Neuron (in vitro differentiated cells): ENCODE measurements at regions not wholly inside any gene's neighbourhood (a gene's known extent, or its start where the extent isn't known, plus 50 kb on each side); places are given as distances from the start of the nearest gene placed in this dataset.

Source experiments
- H2AFZ ChIP-seq: one replicate; pipeline ENCODE4 v1.6.1; 2013; ENCODE audit warnings: low read depth, mild to moderate bottlenecking, inconsistent platforms, low read length, moderate library complexity
- H3K27me3 ChIP-seq: one replicate; pipeline ENCODE4 v1.6.1; 2013; ENCODE audit warnings: low read length; ENCODE audit not compliant: insufficient read depth
- H3K36me3 ChIP-seq: one replicate; pipeline ENCODE4 v1.6.1; 2013; ENCODE audit warnings: low read length; ENCODE audit not compliant: insufficient read depth
- H3K4me1 ChIP-seq: one replicate; pipeline ENCODE4 v1.6.1; 2013; ENCODE audit warnings: low read length; ENCODE audit not compliant: insufficient read depth
- H3K4me3 ChIP-seq: 2 replicates; pipeline ENCODE4 v1.5.1; 2013; ENCODE audit warnings: mild to moderate bottlenecking, low read length, moderate library complexity
- H3K9me3 ChIP-seq: one replicate; pipeline ENCODE4 v1.6.1; 2013; ENCODE audit warnings: low read length

GRCh38 chr4:89562746-89563145 is 255.1 kb upstream of the GPRIN3 start:
- Histone ChIP-seq H3K4me1 (no peaks in the 10 kb centered on the region), H3K4me3 (no peak overlapping the region), H3K36me3 (no peaks in the 10 kb centered on the region), H3K27me3 (no peaks in the 10 kb centered on the region), H3K9me3 (no peaks in the 10 kb centered on the region), H2AFZ (no peak overlapping the region)

DNA sequence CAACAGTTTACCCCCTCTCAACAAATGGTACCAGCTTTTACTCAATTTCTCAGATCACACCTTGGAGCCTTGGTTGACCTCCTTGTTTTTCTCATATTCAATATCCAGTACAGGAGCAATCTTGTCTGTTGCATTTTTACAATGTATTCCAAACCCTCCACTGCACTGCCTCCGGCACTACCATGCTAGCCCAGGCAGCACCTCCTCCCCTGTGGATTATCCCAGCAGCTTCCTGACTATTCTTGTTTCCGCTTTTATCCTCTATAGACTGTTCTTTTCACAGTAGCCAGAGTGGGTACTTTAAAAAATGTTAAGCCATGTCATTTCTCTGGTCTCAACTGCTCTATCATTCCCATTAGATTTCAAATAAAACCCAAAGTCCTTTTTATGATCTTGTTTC is 253.4 kb upstream of the GPRIN3 start:
- Histone ChIP-seq H3K27me3 (no peaks in the 10 kb centered on the region), H3K4me1 (no peaks in the 10 kb centered on the region), H3K9me3 (no peaks in the 10 kb centered on the region), H3K4me3 (no peak overlapping the region), H3K36me3 (no peaks in the 10 kb centered on the region), H2AFZ (no peak overlapping the region)

DNA sequence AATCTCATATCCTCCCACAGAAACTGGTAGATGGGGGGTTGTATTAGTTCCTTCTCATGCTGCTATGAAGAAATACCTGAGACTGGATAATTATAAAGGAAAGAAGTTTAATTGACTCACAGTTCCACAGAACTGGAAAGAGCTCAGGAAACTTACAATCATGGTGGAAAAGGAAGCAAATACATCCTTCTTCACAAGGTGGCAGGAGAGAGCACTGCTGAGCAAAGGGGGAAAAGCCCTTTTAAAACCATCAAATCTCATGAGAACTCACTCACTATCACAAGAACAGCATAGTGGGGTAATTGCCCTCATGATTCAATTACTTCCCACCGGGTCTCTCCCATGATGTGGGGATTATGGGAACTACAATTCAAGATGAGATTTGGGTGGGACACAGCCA is 250.5 kb upstream of the GPRIN3 start:
- Histone ChIP-seq H3K9me3 (no peaks in the 10 kb centered on the region), H3K36me3 (no peaks in the 10 kb centered on the region), H3K4me3 (no peak overlapping the region), H3K27me3 (no peaks in the 10 kb centered on the region), H2AFZ (no peak overlapping the region), H3K4me1 (no peaks in the 10 kb centered on the region)

DNA sequence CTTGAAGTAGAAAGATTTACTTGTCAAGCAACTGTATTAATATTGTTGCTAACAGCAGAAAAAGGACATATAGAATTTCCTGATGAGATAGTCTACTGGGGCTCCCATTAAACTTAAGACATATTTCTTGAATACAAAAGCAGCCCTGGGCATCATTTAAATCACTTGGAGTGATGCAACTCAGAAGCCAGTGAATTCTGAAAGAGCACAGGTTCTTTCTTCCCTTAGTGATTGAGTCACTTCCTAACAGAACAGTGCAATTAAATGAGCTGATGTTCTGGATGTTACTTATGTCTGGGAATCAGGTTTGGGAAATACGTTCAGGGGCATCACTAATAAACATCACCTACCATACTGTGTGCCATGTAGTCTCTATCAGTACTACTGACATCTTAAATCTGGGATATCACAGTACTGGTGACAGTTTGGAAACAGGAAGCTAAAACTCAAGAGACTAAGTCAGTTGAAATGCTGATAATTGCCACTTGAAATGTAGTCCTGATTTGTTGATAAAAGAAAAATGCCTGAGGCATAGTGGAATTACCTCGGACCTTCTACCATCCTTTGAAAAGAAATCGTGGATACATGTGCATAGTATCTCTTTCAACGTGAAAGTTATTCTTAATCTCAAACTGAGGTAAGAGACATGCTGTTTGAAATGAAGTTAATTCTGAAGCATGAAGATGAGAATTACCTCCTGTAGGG is 249.2 kb upstream of the GPRIN3 start:
- Histone ChIP-seq H3K4me1 (no peaks in the 10 kb centered on the region), H3K9me3 (no peaks in the 10 kb centered on the region), H3K4me3 (no peak overlapping the region), H3K27me3 (no peaks in the 10 kb centered on the region), H3K36me3 (no peaks in the 10 kb centered on the region), H2AFZ (no peak overlapping the region)

- Histone ChIP-seq H3K4me3 (no peak overlapping the region), H3K27me3 (no peaks in the 10 kb centered on the region), H3K9me3 (no peaks in the 10 kb centered on the region), H3K4me1 (peaks cover 5% of the 10 kb centered on the region), H2AFZ (no peak overlapping the region), H3K36me3 (no peaks in the 10 kb centered on the region)
Measured at GRCh38 chr4:89551191-89551590, 243.6 kb upstream of the GPRIN3 start.

- Histone ChIP-seq H3K4me3 (no peak overlapping the region), H3K9me3 (peaks cover 2% of the 10 kb centered on the region), H3K27me3 (no peaks in the 10 kb centered on the region), H2AFZ (no peak overlapping the region), H3K4me1 (peaks cover 5% of the 10 kb centered on the region), H3K36me3 (no peaks in the 10 kb centered on the region)
Measured at GRCh38 chr4:89549907-89550306, 242.3 kb upstream of the GPRIN3 start.

GRCh38 chr4:89545315-89545714 is 237.7 kb upstream of the GPRIN3 start:
- Histone ChIP-seq H3K9me3 (peaks cover 6% of the 10 kb centered on the region), H3K27me3 (no peaks in the 10 kb centered on the region), H3K36me3 (no peaks in the 10 kb centered on the region), H2AFZ (no peak overlapping the region), H3K4me3 (no peak overlapping the region), H3K4me1 (peaks cover 12% of the 10 kb centered on the region)

DNA sequence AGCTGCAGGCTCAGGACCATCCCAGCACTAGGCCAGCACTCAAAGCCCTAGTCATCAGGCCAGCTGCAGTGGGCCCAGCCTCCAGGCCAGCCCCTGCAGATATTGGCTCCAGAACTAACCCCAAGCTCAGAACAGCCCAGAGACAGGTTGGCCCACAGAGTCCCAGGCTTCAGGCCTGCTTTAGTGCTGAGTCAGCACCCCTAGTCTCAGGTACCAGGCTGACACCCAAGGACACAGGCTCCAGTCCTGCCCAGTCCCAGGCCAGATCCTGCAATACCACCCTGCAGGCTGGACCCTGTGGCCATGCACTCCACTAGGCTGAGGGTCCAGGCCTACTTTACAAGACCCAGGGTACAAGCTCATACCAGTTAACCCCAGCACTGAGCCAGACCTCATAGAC is 234.4 kb upstream of the GPRIN3 start:
- no peak overlapping the region for H2AFZ ChIP-seq
- H3K4me3 ChIP-seq, result no peak overlapping the region
- peaks cover 6% of the 10 kb centered on the region for H3K9me3 ChIP-seq
- no peaks in the 10 kb centered on the region for H3K36me3 ChIP-seq
- H3K4me1 ChIP-seq, result peaks cover 28% of the 10 kb centered on the region
- H3K27me3 ChIP-seq, result no peaks in the 10 kb centered on the region

DNA sequence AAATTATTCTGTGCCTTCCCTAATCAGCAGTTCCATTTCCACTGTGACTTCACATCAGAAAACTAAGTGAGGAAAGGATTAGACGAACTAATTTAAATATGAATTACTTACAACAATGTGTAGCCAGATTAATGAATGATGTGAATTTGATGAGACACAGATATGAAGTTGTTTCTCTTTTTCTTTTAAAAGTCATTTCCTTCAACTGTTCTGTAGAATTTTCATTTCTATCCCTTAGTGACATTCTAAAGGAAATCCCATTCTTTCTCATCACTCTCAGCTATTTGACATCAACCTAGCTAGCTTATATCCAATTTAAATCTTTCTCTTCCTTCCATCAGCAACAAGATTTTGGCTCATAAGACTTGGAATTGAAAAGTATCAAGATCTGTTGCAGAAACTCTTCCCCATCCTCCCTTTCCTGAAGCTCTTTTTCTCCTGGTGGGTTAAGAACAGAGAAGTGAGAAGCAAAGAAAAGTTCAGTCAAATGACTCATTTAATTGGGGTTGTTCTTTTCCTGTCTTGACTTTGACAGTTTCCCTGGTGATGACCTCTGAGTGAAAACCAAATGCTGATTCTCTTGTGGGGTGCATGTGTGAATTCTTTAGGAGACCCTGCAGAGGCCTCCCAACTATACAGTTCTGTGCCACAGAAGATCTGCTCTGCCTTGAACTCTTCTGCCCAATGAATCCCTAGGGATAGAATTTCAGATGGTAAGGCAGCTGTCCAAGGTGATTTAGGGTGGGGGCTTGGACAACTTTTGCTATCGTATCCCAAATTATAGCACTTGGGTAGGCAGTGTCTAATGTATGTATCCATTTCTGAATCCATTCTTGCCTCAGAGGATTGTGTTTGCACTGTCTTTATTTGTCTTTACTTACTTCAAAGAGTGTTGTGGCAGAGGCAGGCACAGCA is 232.5 kb upstream of the GPRIN3 start:
- no peaks in the 10 kb centered on the region for H3K27me3 ChIP-seq
- H3K4me3 ChIP-seq, result no peak overlapping the region
- H2AFZ ChIP-seq, result no peak overlapping the region
- peaks cover 4% of the 10 kb centered on the region for H3K9me3 ChIP-seq
- no peaks in the 10 kb centered on the region for H3K36me3 ChIP-seq
- H3K4me1 ChIP-seq, result peaks cover 23% of the 10 kb centered on the region

- H3K4me1 ChIP-seq, result peaks cover 23% of the 10 kb centered on the region
- no peaks in the 10 kb centered on the region for H3K27me3 ChIP-seq
- no peaks in the 10 kb centered on the region for H3K36me3 ChIP-seq
Measured at GRCh38 chr4:89539374-89539773, 231.8 kb upstream of the GPRIN3 start.

DNA sequence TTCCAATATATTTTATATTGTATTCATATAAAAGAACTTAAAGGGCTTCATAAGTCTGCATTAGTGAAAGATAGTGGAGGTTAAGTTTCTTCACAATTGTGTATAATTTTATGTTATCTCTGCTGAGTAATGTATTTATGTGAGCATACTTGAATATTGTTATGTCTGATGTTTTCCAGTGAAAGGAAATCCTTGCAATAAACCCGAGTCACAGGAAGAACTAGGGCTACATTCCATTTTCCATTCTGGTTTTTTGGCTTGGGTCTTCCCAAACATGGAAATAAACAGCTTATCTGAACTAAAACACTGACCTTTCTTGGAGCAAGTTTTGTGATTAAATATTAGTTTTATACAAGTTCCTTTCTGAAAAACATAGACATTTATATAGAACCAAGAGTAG is 231.3 kb upstream of the GPRIN3 start:
- peaks cover 23% of the 10 kb centered on the region for H3K4me1 ChIP-seq

More at GRCh38 chr4:89539374-89539773, 231.8 kb upstream of the GPRIN3 start:
- H3K9me3 ChIP-seq, result peaks cover 4% of the 10 kb centered on the region
- no peak overlapping the region for H3K4me3 ChIP-seq
- H2AFZ ChIP-seq, result no peak overlapping the region

DNA sequence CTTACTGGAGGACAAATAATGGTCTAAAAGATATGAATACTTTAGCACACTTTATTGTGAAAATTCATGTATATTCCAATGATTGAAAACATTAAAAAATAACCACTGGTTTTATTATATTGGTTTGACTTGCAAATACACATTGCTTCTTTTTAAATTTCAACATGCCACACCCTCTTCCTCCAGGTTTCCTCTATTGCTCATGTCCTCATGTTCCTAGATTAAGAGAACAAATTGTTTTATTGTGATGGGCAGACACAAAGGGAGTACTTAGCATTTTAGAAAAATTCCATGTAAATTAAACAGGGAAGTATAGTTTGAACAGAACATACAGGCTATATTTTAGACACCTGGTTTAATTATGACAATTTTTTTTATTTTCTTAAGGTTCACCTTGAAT is 230.6 kb upstream of the GPRIN3 start:
- no peak overlapping the region for H3K4me3 ChIP-seq
- peaks cover 4% of the 10 kb centered on the region for H3K9me3 ChIP-seq
- no peaks in the 10 kb centered on the region for H3K27me3 ChIP-seq
- no peak overlapping the region for H2AFZ ChIP-seq
- no peaks in the 10 kb centered on the region for H3K36me3 ChIP-seq
- peaks cover 23% of the 10 kb centered on the region for H3K4me1 ChIP-seq

More for the DNA sequence above, 231.3 kb upstream of the GPRIN3 start:
- H3K36me3 ChIP-seq, result no peaks in the 10 kb centered on the region
- H3K9me3 ChIP-seq, result peaks cover 4% of the 10 kb centered on the region
- no peak overlapping the region for H2AFZ ChIP-seq
- H3K4me3 ChIP-seq, result no peak overlapping the region
- no peaks in the 10 kb centered on the region for H3K27me3 ChIP-seq

DNA sequence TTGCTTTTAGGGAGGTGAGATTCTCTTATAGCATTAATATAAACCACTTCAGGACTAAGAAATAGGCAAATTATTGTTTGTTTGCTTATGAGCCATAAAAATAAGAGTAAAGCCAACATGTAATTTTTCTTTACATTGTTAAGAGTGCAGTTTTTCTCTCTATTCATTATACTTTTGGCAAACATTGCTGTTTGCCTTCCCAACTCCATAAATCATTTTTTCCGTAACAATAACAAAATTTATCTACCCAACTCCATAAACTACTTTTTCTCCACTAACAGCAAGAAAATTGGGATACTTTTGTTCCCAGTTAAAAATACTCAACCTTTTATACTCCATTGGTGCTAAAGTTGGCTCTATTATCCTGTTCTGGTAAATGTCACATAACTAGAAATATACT is 229.7 kb upstream of the GPRIN3 start:
- Histone ChIP-seq H3K4me1 (peaks cover 23% of the 10 kb centered on the region), H3K36me3 (no peaks in the 10 kb centered on the region), H3K4me3 (no peak overlapping the region), H3K27me3 (no peaks in the 10 kb centered on the region), H2AFZ (no peak overlapping the region), H3K9me3 (no peaks in the 10 kb centered on the region)
